HEK293 (cell line): ENCODE measurements at regions not wholly inside any gene's neighbourhood (a gene's known extent, or its start where the extent isn't known, plus 50 kb on each side); places are given as distances from the start of the nearest gene placed in this dataset.

ENCODE experiments used
- CTCF ChIA-PET: fragments of 350-600 bp; formaldehyde crosslinking; extraction: SDS; loops from one replicate; lab custom pipeline; 2021; ENCODE audit warnings: antibody characterized with exemption; lab: Yijun Ruan, JAX
- POLR2A ChIA-PET: fragments of 300-600 bp; formaldehyde crosslinking; extraction: SDS; loops from one replicate; lab custom pipeline; 2020; ENCODE audit warnings: antibody characterized with exemption, inconsistent platforms; lab: Yijun Ruan, JAX
- H3K27ac ChIP-seq: fragments of 200-500 bp; sonication (Bioruptor generic); 2 replicates; pipeline ENCODE4 v1.5.1; 2014; ENCODE audit warnings: low read depth, low read length, control low read depth, inconsistent platforms; ENCODE audit errors: extremely low read depth
- H3K36me3 ChIP-seq, 2 experiments: fragments of 200-500 bp in 1 of 2; sonication (Bioruptor generic) in 1 of 2; 1 replicate in 1 of 2; 2 replicates in 1 of 2; pipeline ENCODE4 v1.5.1; 2014 to 2017; ENCODE audit warnings: inconsistent platforms in 2 of 2, low read length in 2 of 2; ENCODE audit not compliant: control insufficient read depth in 2 of 2, insufficient read depth in 1 of 2
- H3K4me1 ChIP-seq: fragments of 200-500 bp; sonication (Bioruptor generic); 2 replicates; pipeline ENCODE4 v1.5.1; 2014; ENCODE audit warnings: mild to moderate bottlenecking, low read length, inconsistent platforms; ENCODE audit not compliant: control insufficient read depth, insufficient read depth
- H3K4me3 ChIP-seq: 2 replicates; pipeline ENCODE4 v1.5.1; 2011; ENCODE audit warnings: low read depth, mild to moderate bottlenecking, control low read depth, low read length, moderate library complexity
- H3K9me3 ChIP-seq: fragments of 200-500 bp; sonication (Bioruptor generic); 2 replicates; pipeline ENCODE4 v1.5.1; 2014; ENCODE audit warnings: low read depth, low read length, inconsistent platforms; ENCODE audit not compliant: control insufficient read depth, insufficient read depth
- GFI1B ChIP-seq: fragments of 450-650 bp; formaldehyde crosslinking; IDR thresholded peaks from 2 replicates; pipeline ENCODE4 v1.5.1; 2016; ENCODE audit warnings: missing biosample characterization, missing genetic modification characterization
- GLI2 ChIP-seq: fragments of 450-650 bp; formaldehyde crosslinking; IDR thresholded peaks from 2 replicates; pipeline ENCODE4; 2017; ENCODE audit warnings: missing biosample characterization, missing genetic modification characterization, low read depth, borderline replicate concordance
- HOXA7 ChIP-seq: sonication (generic); formaldehyde crosslinking; IDR thresholded peaks from 2 replicates; pipeline ENCODE4 v1.8.1; 2022; ENCODE audit warnings: missing genetic modification reagents, borderline replicate concordance
- PRDM2 ChIP-seq: fragments of 450-650 bp; formaldehyde crosslinking; IDR thresholded peaks from 2 replicates; pipeline ENCODE4 v1.5.1; 2016; ENCODE audit warnings: missing biosample characterization, missing genetic modification characterization, borderline replicate concordance
- PRDM6 ChIP-seq: fragments of 450-650 bp; formaldehyde crosslinking; IDR thresholded peaks from 2 replicates; pipeline ENCODE4 v1.5.1; 2017; ENCODE audit warnings: missing biosample characterization, missing genetic modification characterization
- TCF7L2 ChIP-seq: IDR thresholded peaks from 2 replicates; pipeline ENCODE4 v1.6.1; 2011; ENCODE audit warnings: low read depth, mild to moderate bottlenecking, inconsistent platforms, low read length, moderate library complexity, borderline replicate concordance
- ZFP69B ChIP-seq: fragments of 450-650 bp; formaldehyde crosslinking; IDR thresholded peaks from 2 replicates; pipeline ENCODE4 v1.5.1; 2016; ENCODE audit warnings: missing biosample characterization, missing genetic modification characterization
- ZNF140 ChIP-seq: fragments of 450-650 bp; formaldehyde crosslinking; IDR thresholded peaks from 2 replicates; pipeline ENCODE4 v1.5.1; 2016; ENCODE audit warnings: missing biosample characterization, missing genetic modification characterization
- ZNF169 ChIP-seq: fragments of 450-650 bp; formaldehyde crosslinking; IDR thresholded peaks from 2 replicates; pipeline ENCODE4 v1.5.1; 2016; ENCODE audit warnings: missing biosample characterization, missing genetic modification characterization
- ZNF2 ChIP-seq: fragments of 450-650 bp; formaldehyde crosslinking; IDR thresholded peaks from 2 replicates; pipeline ENCODE4 v1.5.1; 2016; ENCODE audit warnings: missing biosample characterization, missing genetic modification characterization
- ZNF274 ChIP-seq, 2 experiments: fragments of 200-500 bp in 1 of 2; fragments of 450-650 bp in 1 of 2; sonication (Bioruptor generic) in 1 of 2; formaldehyde crosslinking in 1 of 2; IDR thresholded peaks; 2 replicates each; pipeline versions ENCODE4 v1.5.1 to v1.6.1; 2014 to 2016; ENCODE audit warnings: borderline replicate concordance in 1 of 2, inconsistent platforms in 1 of 2, low read length in 1 of 2, missing biosample characterization in 1 of 2, missing genetic modification characterization in 1 of 2
- ZNF292 ChIP-seq: fragments of 450-650 bp; formaldehyde crosslinking; IDR thresholded peaks from 2 replicates; pipeline ENCODE4 v1.5.1; 2016; ENCODE audit warnings: low read depth, missing biosample characterization, missing genetic modification characterization, borderline replicate concordance
- ZNF341 ChIP-seq: fragments of 450-650 bp; formaldehyde crosslinking; IDR thresholded peaks from 2 replicates; pipeline ENCODE4; 2016; ENCODE audit warnings: low read depth, missing biosample characterization, missing genetic modification characterization
- ZNF48 ChIP-seq: fragments of 450-650 bp; formaldehyde crosslinking; IDR thresholded peaks from 2 replicates; pipeline ENCODE4 v1.5.1; 2016; ENCODE audit warnings: missing biosample characterization, missing genetic modification characterization
- ZNF488 ChIP-seq: fragments of 450-650 bp; formaldehyde crosslinking; IDR thresholded peaks from 2 replicates; pipeline ENCODE4 v1.5.1; 2016; ENCODE audit warnings: missing biosample characterization, missing genetic modification characterization
- ZNF501 ChIP-seq: fragments of 450-650 bp; formaldehyde crosslinking; IDR thresholded peaks from 2 replicates; pipeline ENCODE4 v1.5.1; 2016; ENCODE audit warnings: missing biosample characterization, missing genetic modification characterization
- ZNF561 ChIP-seq: fragments of 450-650 bp; IDR thresholded peaks from 2 replicates; pipeline ENCODE4 v1.5.1; 2018; ENCODE audit warnings: missing biosample characterization, missing genetic modification characterization, borderline replicate concordance
- ZNF629 ChIP-seq: fragments of 450-650 bp; formaldehyde crosslinking; IDR thresholded peaks from 2 replicates; pipeline ENCODE4 v1.5.1; 2017; ENCODE audit warnings: missing biosample characterization, missing genetic modification characterization
- ZNF768 ChIP-seq: fragments of 450-650 bp; formaldehyde crosslinking; IDR thresholded peaks from 2 replicates; pipeline ENCODE4 v1.5.1; 2018; ENCODE audit warnings: missing biosample characterization, mild to moderate bottlenecking, missing genetic modification characterization

- TF ChIP-seq PRDM2 (tag by site-specific recombination) (no peak), GLI2 (no peak), ZNF629 (tag by site-specific recombination) (no peak)
Observed at GRCh38 chr9:7976856-7977255, 177.3 kb upstream of the DMAC1 start (continued).

- no peak for TF ChIP-seq TCF7L2
- TF ChIP-seq ZNF768 = no peak
- no peak for TF ChIP-seq ZNF561 (tag by site-specific recombination)
- TF ChIP-seq ZNF48 (tag by site-specific recombination) = no peak
- no peak for TF ChIP-seq ZNF501
- TF ChIP-seq GFI1B (tag by site-specific recombination) = no peak
- no peak for TF ChIP-seq PRDM6 (tag by site-specific recombination)
- H3K36me3 ChIP-seq = no peaks in the 10 kb centered on the region
- ChIA-PET CTCF (no interaction called here), POLR2A (no interaction called here)
- no peak overlapping the region for H3K27ac ChIP-seq
- no peaks in the 10 kb centered on the region for H3K4me1 ChIP-seq
- H3K4me3 ChIP-seq = no peak overlapping the region
- H3K9me3 ChIP-seq = no peaks in the 10 kb centered on the region
Observed at GRCh38 chr9:7976167-7976755, 176.7 kb upstream of the DMAC1 start.

GRCh38 chr9:7975336-7975735 lies 175.8 kb upstream of the DMAC1 start:
- CTCF ChIA-PET = no interaction called here
- Histone ChIP-seq H3K9me3 (no peaks in the 10 kb centered on the region), H3K4me1 (no peaks in the 10 kb centered on the region), H3K36me3 (no peaks in the 10 kb centered on the region), H3K27ac (no peak overlapping the region), H3K4me3 (no peak overlapping the region)
- POLR2A ChIA-PET = no interaction called here
- no peak for TF ChIP-seq ZNF341
- no peak for TF ChIP-seq HOXA7 (CRISPR knock-in tag)
- no peak for TF ChIP-seq PRDM2 (tag by site-specific recombination)
- TF ChIP-seq ZNF140 = no peak
- TF ChIP-seq ZNF501 = no peak
- TF ChIP-seq ZNF488 (tag by site-specific recombination) = no peak
- TF ChIP-seq ZFP69B (tag by site-specific recombination) = no peak
- TF ChIP-seq ZNF2 (tag by site-specific recombination) = no peak
- no peak for TF ChIP-seq ZNF169 (tag by site-specific recombination)
- no peak for TF ChIP-seq ZNF274 (IDR thresholded peaks at IDR 0.05; ENCODE audit: low read length)
- TF ChIP-seq ZNF274 (tag by site-specific recombination; IDR thresholded peaks at IDR 0.05; ENCODE audit: borderline replicate concordance) = no peak
- TF ChIP-seq ZNF292 (tag by site-specific recombination) = no peak
